Right kidney (tissue), 1 donor: ENCODE measurements at regions not wholly inside any gene's neighbourhood (a gene's known extent, or its start where the extent isn't known, plus 50 kb on each side); places are given as distances from the start of the nearest gene placed in this dataset.
"Not testable (repeated sequence)": the region's sequence is repeated elsewhere in the genome, so short reads cannot be mapped to it uniquely, and the experiment has no call there.

Experiments used
- DNase-seq: peaks from one replicate; pipeline ENCODE4 v3.0.0-alpha.2; 2016

- no peak for DNase-seq
Measured at GRCh38 chr11:44388828-44389657, 79.1 kb upstream of the ALX4 start.

GRCh38 chr11:44389963-44390605 lies 80.1 kb upstream of the ALX4 start:
- DNase-seq = no peak

GRCh38 chr11:44391004-44391403 lies 81.1 kb upstream of the ALX4 start:
- DNase-seq = not testable (repeated sequence)

- DNase-seq = not testable (repeated sequence)
Measured at GRCh38 chr11:44396746-44397145, 86.8 kb upstream of the ALX4 start.

GRCh38 chr11:44397586-44398178 lies 87.7 kb upstream of the ALX4 start:
- DNase-seq = no peak

GRCh38 chr11:44398266-44399030 lies 88.5 kb upstream of the ALX4 start:
- DNase-seq = peak; percentile 49

GRCh38 chr11:44399968-44400367 lies 90.0 kb upstream of the ALX4 start:
- DNase-seq = no peak

GRCh38 chr11:44400431-44400830 lies 90.5 kb upstream of the ALX4 start:
- DNase-seq = no peak

GRCh38 chr11:44402466-44403075 lies 92.6 kb upstream of the ALX4 start:
- DNase-seq = no peak

GRCh38 chr11:44403176-44403575 lies 93.2 kb upstream of the ALX4 start:
- DNase-seq = no peak

- no peak for DNase-seq
Measured at GRCh38 chr11:44403587-44404273, 93.8 kb upstream of the ALX4 start.

- no peak for DNase-seq
Measured at GRCh38 chr11:44404301-44404700, 94.4 kb upstream of the ALX4 start.

- DNase-seq = no peak
Measured at GRCh38 chr11:44404736-44405395, 94.9 kb upstream of the ALX4 start.

- DNase-seq = no peak
Measured at GRCh38 chr11:44407211-44407996, 97.5 kb upstream of the ALX4 start.

GRCh38 chr11:44408141-44408540 lies 98.2 kb upstream of the ALX4 start:
- DNase-seq = no peak

GRCh38 chr11:44408711-44409470 lies 99.0 kb upstream of the ALX4 start:
- DNase-seq = no peak

GRCh38 chr11:44409558-44410236 lies 99.8 kb upstream of the ALX4 start:
- DNase-seq = no peak

GRCh38 chr11:44416776-44417175 lies 106.8 kb upstream of the ALX4 start:
- no peak for DNase-seq
